UCSD-AML1 (cell line): ENCODE measurements at regions not wholly inside any gene's neighbourhood (a gene's known extent, or its start where the extent isn't known, plus 50 kb on each side); places are given as distances from the start of the nearest gene placed in this dataset.

Experiments
- DNase-seq: peaks from one replicate; lab custom pipeline; 2025; ENCODE audit not compliant: unreplicated experiment; lab: John Stamatoyannopoulos, UW

DNA sequence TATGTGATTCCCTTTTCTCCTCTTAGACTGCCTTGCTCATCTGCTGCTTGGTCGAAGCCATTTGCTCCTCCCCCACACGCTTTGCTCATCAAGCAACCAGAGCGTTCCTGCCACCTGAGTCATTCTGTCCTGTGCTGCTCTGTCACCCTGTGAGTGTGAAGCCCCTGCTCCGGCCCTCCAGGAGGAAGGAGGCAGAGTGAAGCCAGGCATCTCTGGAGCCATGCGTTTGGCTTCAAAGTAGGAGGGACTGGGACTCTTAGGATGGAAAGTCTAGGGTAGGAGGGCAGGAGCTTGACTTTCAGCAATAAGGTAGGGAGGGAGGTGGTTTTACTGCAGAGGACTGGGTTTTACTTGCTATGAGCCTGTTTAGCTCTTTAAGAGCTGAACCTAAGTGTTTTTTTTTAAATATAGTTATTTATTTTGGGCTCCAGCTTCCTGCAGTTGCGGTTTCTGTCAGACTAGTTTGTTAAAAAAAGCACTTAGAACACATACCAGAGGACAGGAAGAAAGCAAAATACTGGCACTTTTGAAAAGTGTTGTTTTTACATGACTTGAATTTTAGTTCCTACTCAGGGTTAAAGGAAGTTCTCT lies 63.6 kb downstream of the SPINK2 start:
- DNase-seq, result peak; percentile 61

DNA sequence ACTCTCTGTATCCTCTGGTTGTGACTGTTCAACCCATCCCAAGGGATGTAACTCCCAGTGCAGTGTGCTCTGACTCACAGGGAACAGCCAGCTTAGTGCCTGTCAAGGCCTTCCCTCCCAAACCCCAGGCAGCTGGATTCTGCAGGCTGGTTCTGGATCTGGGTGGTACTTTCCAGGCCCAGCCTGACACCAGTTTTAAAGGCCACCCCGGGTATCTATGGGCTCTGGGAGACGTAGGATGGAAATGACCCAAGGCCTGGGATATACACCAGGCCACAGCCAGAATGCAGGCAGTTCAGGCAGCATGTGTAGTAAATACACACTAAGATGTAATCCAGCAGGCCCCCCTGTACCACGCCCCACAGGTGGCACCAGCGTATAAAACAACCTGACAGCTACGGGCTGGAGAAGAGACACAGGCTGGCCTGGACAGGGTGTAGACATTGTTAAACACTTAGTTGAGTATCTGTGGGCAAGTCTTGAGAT lies 64.2 kb downstream of the SPINK2 start:
- no peak for DNase-seq

DNA sequence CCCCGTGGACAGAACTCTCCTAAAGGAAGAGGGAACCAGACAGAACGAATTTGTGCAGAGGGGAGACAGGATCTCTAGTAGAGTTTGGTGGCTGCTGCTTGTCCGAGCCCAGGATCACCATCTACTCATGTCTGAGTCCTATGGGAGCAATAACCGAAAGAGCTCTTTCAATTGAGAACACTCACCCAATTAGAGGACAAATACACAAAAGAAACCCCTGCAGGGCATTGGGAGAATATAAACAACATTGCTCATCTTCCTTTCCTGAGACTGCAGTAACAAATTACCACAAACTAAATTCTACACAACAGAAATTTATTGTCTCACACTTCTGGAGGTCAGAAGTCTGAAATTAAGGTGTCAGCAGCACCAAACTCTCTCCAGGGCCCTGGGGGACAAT lies 65.6 kb downstream of the SPINK2 start:
- no peak for DNase-seq

DNA sequence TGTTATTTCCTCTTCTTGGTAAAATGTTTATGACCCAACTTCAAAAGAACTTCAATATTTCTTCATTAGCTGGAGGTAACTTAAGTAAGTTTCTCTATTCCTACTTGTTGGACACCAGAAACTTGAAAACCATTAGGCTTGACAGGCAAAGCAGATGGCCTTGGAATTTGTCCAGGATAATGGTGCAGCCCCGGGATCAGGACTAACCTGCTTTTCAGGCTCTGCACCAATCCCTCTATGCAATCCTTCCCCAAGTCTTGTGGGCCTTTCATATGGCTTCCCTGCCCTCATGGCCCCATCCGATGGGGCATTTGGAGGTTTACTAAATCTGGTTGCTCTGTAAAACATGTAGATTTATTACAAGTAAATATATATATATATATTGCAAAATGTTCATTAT lies 68.5 kb downstream of the SPINK2 start:
- DNase-seq, result no peak

- DNase-seq, result no peak
Measured at GRCh38 chr4:56750231-56750630, 69.1 kb upstream of the HOPX start.

GRCh38 chr4:56748271-56748670 lies 67.2 kb upstream of the HOPX start:
- DNase-seq, result no peak

- DNase-seq, result no peak
Measured at GRCh38 chr4:56746639-56747038, 65.5 kb upstream of the HOPX start.

GRCh38 chr4:56745042-56745441 lies 63.9 kb upstream of the HOPX start:
- no peak for DNase-seq

DNA sequence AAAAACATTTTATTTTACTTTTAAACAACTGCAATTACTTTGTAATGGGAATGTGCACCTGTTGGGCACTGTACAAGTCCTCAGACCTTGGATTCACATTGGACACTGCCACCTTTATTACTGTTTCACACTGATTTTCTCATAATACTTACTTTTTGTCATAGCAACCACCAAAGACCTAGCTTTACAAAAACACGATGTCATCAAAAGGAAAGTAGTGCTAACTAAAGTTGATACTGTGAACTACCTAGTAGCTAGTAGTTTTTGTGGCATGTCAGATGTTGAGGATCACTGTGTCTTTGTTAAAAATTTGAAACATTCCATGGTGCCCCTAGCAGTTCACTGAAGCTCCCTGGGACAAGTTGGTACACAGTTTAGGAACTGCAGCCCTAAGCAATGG lies 62.9 kb upstream of the HOPX start:
- no peak for DNase-seq

GRCh38 chr4:56743550-56743949 lies 62.5 kb upstream of the HOPX start:
- no peak for DNase-seq

- no peak for DNase-seq
Measured at GRCh38 chr4:56742080-56742871, 61.2 kb upstream of the HOPX start.

DNA sequence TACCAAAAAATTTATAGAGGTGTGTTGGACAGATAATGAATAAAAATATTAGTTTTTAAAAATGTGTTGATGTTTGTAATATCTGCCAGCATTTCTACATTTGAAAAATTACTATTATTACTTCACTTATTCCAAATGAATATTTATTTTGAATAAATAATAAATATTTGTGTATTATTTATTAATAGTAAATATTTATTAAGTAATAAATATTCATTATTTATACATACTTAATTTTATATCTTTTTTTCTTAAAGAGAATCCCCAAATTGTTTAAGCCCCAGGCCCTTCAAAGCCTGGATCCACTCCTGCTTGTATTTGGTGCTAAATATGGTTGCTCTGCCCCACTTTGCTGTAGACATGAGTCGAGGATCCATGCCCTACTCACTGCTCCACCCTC lies 60.5 kb upstream of the HOPX start:
- DNase-seq, result no peak

- no peak for DNase-seq
Measured at GRCh38 chr4:56739066-56739777, 58.1 kb upstream of the HOPX start.

DNA sequence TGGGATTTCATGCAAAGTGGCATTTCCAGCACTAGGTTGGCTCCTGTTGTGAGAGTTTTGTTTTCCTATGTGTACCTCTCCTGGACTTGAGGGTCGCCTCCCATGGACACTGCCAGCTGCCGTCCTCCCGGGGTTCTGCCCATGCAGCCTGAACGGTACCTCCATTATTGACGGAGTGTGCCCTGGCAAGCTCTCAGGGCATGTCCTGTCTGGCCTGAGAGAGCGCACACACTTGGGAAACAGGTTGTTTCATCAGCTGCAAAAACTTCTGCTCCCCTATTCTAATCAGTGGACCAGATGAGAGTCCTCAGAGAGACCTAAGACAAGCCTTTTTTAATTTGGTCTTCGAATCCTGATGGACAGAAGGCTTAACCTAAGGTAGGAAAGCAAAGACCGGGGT lies 56.6 kb upstream of the HOPX start:
- no peak for DNase-seq

GRCh38 chr4:56733352-56733751 lies 52.3 kb upstream of the HOPX start:
- DNase-seq, result no peak

DNA sequence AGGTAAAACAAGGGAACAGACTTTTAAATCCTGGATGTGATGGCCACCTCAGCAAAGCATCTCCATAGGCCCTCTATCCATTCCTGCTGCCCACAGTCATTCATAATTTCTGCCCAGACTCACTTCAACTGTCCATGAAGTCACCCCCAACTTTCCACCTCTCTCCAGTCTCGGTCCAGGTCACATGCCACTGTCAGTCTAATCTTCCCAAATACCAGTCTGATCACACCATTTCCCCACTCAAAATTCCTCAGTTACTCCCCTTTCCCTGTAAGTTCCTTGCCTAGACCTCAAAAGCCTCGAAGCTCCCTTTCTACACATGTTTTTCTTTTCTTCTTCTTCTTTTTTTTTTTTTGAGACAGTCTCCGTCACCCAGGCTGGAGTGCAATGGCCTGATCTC lies 51.2 kb upstream of the HOPX start:
- DNase-seq, result no peak

DNA sequence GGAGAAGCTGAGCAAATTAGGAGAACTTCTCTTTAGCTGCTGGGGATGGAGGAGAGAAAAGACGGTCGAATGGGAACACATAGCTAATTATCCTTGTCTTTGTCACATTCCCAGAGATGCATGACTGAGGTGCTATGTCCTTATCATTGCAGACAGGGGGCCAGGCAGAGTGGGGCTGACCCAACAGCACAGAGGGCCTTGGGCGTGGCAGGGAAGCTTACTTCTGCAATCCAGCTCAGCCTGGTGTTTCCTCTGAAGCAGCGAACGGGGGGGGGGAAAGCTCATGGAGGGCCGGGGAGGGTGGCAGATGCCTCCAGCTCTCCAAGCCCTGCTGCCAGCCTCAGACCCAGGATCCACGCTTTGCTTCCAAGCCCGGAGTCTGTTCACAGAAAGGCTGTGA lies 50.8 kb upstream of the HOPX start:
- peak; percentile 52 for DNase-seq
